C4-2B (cell line): ENCODE measurements at regions not wholly inside any gene's neighbourhood (a gene's known extent, or its start where the extent isn't known, plus 50 kb on each side); places are given as distances from the start of the nearest gene placed in this dataset.

Experiments used
- ZFX ChIP-seq: fragments of 450-650 bp; IDR thresholded peaks from 2 replicates; pipeline ENCODE4 v1.6.1; 2017
- TF ChIP-seq, protein P1 (sequence below): fragments of 450-650 bp; conservative IDR thresholded peaks from 2 replicates; pipeline ENCODE4 v1.5.1; 2017; ENCODE audit warnings: mild to moderate bottlenecking

DNA sequence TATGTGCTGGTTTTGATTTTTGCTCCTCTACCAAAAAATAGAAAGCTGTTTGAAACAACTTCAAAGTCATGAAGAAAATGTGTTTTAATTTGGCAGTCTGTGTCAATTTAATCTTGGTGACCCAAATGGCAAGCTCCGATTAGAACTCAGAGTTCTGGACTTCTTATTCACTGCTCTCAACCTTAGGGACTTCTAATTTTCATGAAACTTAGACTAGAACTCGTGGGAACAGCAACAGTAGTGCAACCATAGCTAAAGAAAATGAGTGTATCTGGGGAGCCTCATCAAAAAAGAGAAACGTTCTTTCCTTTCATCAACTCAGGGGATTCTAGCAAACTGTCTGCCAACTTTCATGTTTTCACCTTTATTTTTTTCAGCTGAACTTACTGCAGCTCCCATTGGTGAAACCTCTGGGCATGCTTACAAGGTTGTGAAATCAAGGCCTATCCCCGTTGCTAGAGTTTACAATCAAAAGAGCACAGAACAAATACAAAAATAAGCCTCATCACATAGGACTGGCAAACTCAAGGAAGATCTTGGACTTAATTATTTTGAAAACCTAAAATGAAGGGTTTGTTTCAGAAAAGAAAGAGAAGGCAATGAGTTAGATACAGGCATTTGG, 114.0 kb upstream of the HSF2 start:
- TF ChIP-seq, protein P1, sequence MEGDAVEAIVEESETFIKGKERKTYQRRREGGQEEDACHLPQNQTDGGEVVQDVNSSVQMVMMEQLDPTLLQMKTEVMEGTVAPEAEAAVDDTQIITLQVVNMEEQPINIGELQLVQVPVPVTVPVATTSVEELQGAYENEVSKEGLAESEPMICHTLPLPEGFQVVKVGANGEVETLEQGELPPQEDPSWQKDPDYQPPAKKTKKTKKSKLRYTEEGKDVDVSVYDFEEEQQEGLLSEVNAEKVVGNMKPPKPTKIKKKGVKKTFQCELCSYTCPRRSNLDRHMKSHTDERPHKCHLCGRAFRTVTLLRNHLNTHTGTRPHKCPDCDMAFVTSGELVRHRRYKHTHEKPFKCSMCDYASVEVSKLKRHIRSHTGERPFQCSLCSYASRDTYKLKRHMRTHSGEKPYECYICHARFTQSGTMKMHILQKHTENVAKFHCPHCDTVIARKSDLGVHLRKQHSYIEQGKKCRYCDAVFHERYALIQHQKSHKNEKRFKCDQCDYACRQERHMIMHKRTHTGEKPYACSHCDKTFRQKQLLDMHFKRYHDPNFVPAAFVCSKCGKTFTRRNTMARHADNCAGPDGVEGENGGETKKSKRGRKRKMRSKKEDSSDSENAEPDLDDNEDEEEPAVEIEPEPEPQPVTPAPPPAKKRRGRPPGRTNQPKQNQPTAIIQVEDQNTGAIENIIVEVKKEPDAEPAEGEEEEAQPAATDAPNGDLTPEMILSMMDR: no peak
- TF ChIP-seq ZFX: no peak
